A673 (cell line): ENCODE measurements at regions not wholly inside any gene's neighbourhood (a gene's known extent, or its start where the extent isn't known, plus 50 kb on each side); places are given as distances from the start of the nearest gene placed in this dataset.

Source experiments
- CTCF ChIP-seq: fragments of 300-800, 200-600 bp; sonication (generic); conservative IDR thresholded peaks from 2 replicates; pipeline ENCODE4 v1.5.1; 2017; ENCODE audit warnings: low read depth, mild to moderate bottlenecking, antibody characterized with exemption, low read length, moderate library complexity, mixed read lengths
- EZH2 ChIP-seq: fragments of 200-600 bp; sonication (generic); IDR thresholded peaks from 2 replicates; pipeline ENCODE4 v1.6.1; 2017; ENCODE audit warnings: borderline replicate concordance, low read depth, mild to moderate bottlenecking, mixed read lengths, antibody characterized with exemption, low read length; ENCODE audit not compliant: poor library complexity, severe bottlenecking

GRCh38 chr21:15195768-15196167, 131.0 kb upstream of the NRIP1 start:
- TF ChIP-seq CTCF (no peak), EZH2 (no peak)
